Bronchial epithelial cell (primary cell): ENCODE measurements at regions not wholly inside any gene's neighbourhood (a gene's known extent, or its start where the extent isn't known, plus 50 kb on each side); places are given as distances from the start of the nearest gene placed in this dataset.

Experiments
- DNase-seq: peaks from one replicate; pipeline ENCODE4 v3.0.0-alpha.2; 2010; ENCODE audit warnings: low read depth
- FAIRE-seq: peaks from 2 replicates; lab custom pipeline; 2011; peaks lifted over from hg19 to GRCh38; lab: Jason Lieb, UNC
- H3K27me3 ChIP-seq: 2 replicates; pipeline ENCODE4 v1.5.1; 2011; ENCODE audit warnings: low read length; ENCODE audit not compliant: control insufficient read depth, insufficient read depth
- H3K36me3 ChIP-seq: 2 replicates; pipeline ENCODE4 v1.5.1; 2011; ENCODE audit warnings: low read length; ENCODE audit not compliant: control insufficient read depth, insufficient read depth
- H3K4me3 ChIP-seq: 2 replicates; pipeline ENCODE4 v1.5.1; 2011; ENCODE audit warnings: mild to moderate bottlenecking, low read depth, low read length, control low read depth
- CTCF ChIP-seq: IDR thresholded peaks from 2 replicates; pipeline ENCODE4 v1.5.1; 2011; ENCODE audit warnings: mild to moderate bottlenecking, moderate library complexity, low read length, control low read depth, inconsistent platforms; ENCODE audit not compliant: insufficient read depth, severe bottlenecking

DNA sequence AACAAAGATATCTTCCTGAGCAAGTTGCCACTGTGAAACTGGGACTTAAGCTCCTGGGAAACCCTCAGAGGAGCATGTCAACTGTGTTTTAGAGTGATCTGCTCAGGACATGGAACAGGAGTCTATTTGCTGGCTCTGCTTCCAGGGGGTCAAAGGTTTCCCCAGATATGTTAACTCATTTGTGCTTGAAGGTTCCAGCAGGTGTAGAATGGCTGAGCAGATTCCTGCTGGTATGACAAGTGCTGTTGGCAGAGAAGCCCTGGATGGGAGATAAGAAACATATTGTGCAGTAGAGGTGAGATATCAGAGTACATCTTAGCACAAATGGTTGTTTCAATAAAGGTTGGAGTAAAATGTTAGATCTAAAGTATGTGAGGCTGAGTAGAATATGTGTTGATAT, 282.7 kb upstream of the DACH1 start:
- Histone ChIP-seq H3K27me3 (no peaks in the 10 kb centered on the region), H3K4me3 (no peak overlapping the region), H3K36me3 (no peaks in the 10 kb centered on the region)
- TF ChIP-seq CTCF = no peak
- DNase-seq = no peak
- no peak for FAIRE-seq

DNA sequence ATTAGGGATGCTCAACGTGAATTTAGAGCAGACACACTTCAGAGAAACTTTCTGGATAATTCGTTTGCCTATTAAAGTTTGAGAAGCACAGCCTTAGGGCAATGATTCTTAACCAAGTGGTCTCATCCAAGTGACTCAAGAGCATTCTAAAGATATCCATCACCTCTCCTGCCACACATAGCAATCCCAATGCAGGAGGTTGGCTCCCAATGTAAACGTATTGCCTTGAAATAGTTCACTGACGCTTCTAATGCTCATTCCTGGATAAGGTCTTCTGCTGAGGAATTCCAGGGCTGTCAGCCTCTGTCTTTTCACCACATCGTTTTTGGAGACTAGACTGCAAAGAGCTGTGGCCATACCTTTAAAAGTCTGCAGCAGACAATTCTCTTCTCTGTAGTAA, 279.8 kb upstream of the DACH1 start:
- Histone ChIP-seq H3K27me3 (no peaks in the 10 kb centered on the region), H3K4me3 (no peak overlapping the region), H3K36me3 (no peaks in the 10 kb centered on the region)
- FAIRE-seq = no peak
- DNase-seq = no peak
- no peak for TF ChIP-seq CTCF

- H3K4me3 ChIP-seq = no peak overlapping the region
- DNase-seq (no peak), FAIRE-seq (no peak)
- no peak for TF ChIP-seq CTCF
- H3K36me3 ChIP-seq = no peaks in the 10 kb centered on the region
- H3K27me3 ChIP-seq = no peaks in the 10 kb centered on the region
Observed at GRCh38 chr13:72145383-72145782, 278.4 kb upstream of the DACH1 start.

DNA sequence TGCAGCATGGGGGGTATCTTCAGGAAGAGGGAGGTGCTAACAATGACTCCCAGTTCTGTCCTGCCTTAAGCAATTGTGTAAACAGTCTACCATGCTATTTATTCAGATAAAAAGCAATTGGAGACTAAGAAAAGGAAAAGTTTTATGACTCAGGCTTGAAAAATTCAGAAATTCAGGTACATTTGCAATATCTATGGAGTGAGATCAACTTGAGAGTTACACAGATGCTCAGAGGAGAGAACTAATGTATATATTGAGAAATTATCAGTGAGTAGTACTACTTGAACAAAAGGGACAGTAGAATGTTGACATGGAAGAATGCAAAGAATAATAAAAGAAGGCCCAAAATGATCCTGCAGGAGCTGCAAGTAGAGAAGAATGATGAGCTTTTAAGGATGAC, 277.6 kb upstream of the DACH1 start:
- no peak overlapping the region for H3K4me3 ChIP-seq
- TF ChIP-seq CTCF = no peak

DNA sequence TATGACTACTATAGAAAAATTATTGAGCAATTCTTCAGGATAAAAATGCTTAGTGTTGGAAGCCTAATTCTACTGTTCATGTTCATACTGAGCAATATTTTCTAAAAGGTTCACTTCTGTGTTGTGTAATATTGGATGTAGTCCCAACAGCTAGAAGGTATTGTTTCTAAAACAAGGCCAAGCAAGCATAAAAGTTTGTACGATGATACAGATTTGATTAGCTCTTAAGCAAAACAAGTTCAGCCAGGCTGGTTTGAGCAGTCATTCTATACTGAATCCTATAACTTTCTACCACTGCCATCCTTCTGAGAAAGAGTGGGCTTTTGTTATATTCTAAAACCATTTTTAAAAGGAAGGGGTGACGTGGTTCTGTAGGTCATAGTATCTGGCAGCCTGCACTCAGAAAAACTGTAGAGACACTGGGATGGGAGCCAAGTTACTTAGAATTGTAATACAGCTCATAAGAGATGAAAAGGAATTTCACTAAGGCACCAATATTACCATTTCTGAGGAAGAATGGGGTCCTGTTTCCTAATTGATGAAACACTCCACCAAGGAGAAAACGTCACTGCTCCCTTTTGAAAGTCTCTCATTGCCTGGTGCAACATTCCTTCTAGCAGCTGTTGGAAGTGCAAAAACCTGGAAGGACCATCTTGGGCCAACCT, 275.0 kb upstream of the DACH1 start:
- H3K4me3 ChIP-seq = no peak overlapping the region
- no peaks in the 10 kb centered on the region for H3K27me3 ChIP-seq
- peak; percentile 84 for DNase-seq
- H3K36me3 ChIP-seq = no peaks in the 10 kb centered on the region
- FAIRE-seq = no peak
- no peak for TF ChIP-seq CTCF

More for the DNA sequence above, 277.6 kb upstream of the DACH1 start:
- Histone ChIP-seq H3K27me3 (no peaks in the 10 kb centered on the region), H3K36me3 (no peaks in the 10 kb centered on the region)
- DNase-seq = peak; percentile 33
- no peak for FAIRE-seq

DNA sequence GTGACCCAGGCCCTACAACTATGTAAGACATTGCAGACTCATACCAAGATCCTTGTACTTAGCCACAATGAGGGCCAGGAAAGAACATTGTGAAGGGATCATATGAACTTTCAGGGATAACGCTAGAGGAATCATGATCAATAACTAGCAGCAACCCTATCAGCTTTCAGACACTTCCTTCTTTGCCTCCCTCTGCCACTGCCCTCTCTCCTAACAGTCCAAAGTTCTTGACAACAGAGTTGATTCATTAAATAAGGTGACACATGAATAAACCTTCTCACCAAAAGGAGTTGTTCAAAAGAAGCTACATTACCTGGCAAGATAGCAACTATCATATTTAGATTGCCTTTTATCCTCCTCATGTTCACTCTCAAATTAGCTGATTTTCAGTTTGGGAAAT, 272.2 kb upstream of the DACH1 start:
- no peak overlapping the region for H3K4me3 ChIP-seq
- FAIRE-seq (no peak), DNase-seq (no peak)
- H3K27me3 ChIP-seq = no peaks in the 10 kb centered on the region
- no peaks in the 10 kb centered on the region for H3K36me3 ChIP-seq
- no peak for TF ChIP-seq CTCF
